ENCODE measurements at regions not wholly inside any gene's neighbourhood (a gene's known extent, or its start where the extent isn't known, plus 50 kb on each side); places are given as distances from the start of the nearest gene placed in this dataset.
"Not testable (repeated sequence)": the region's sequence is repeated elsewhere in the genome, so short reads cannot be mapped to it uniquely, and the experiment has no call there.

GRCh38 chr2:220743203-220743602, 828.9 kb downstream of the EPHA4 start:
- no peak overlapping the region for H3K4me2 ChIP-seq
- H3K27ac ChIP-seq: no peak overlapping the region
- TF ChIP-seq Cebpa-rat (IDR thresholded peaks at IDR 0.05): no peak
- no peaks in the 10 kb centered on the region for H3K36me3 ChIP-seq
- H3K27me3 ChIP-seq: no peaks in the 10 kb centered on the region
- no peaks in the 10 kb centered on the region for H3K9me3 ChIP-seq
- H3K4me1 ChIP-seq: no peaks in the 10 kb centered on the region
- no peak overlapping the region for H3K4me3 ChIP-seq
- no peak overlapping the region for H3K9ac ChIP-seq
- no peaks in the 10 kb centered on the region for H4K20me1 ChIP-seq

DNA sequence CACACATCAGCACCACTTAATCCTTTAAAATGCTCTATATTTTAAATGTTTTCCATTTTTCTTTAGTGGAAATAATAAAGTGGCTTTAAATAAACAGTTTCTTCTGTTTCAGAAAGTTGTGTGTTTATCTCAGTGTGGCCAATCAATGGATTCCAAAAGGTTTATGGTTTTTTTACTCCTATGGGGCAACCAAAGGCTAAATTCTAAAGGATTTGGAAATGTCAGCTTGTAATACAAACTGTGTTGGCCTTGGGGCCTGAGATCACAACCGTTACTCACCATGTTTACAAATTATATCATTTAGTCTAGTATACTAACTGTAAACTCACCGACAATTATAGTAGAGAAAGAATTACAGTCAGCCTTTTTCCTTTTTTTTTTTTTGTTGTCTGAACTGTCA, 827.2 kb downstream of the EPHA4 start:
- Histone ChIP-seq H4K20me1 (no peaks in the 10 kb centered on the region), H3K4me3 (no peak overlapping the region), H3K4me1 (no peaks in the 10 kb centered on the region), H3K9me3 (no peaks in the 10 kb centered on the region), H3K27me3 (no peaks in the 10 kb centered on the region), H3K27ac (no peak overlapping the region), H3K4me2 (no peak overlapping the region), H3K36me3 (no peaks in the 10 kb centered on the region), H3K9ac (no peak overlapping the region)
- TF ChIP-seq Cebpa-rat (IDR thresholded peaks at IDR 0.05): no peak

GRCh38 chr2:220745682-220746081, 826.4 kb downstream of the EPHA4 start:
- no peak for TF ChIP-seq Cebpa-rat (IDR thresholded peaks at IDR 0.05)
- H3K27ac ChIP-seq: no peak overlapping the region

GRCh38 chr2:220747736-220748135, 824.4 kb downstream of the EPHA4 start:
- no peak for TF ChIP-seq Cebpa-rat (IDR thresholded peaks at IDR 0.05)
- no peak overlapping the region for H3K27ac ChIP-seq
- no peaks in the 10 kb centered on the region for H3K27me3 ChIP-seq
- no peaks in the 10 kb centered on the region for H3K4me1 ChIP-seq
- no peaks in the 10 kb centered on the region for H3K36me3 ChIP-seq
- no peaks in the 10 kb centered on the region for H4K20me1 ChIP-seq
- no peak overlapping the region for H3K4me3 ChIP-seq
- no peak overlapping the region for H3K4me2 ChIP-seq
- no peaks in the 10 kb centered on the region for H3K9me3 ChIP-seq
- H3K9ac ChIP-seq: no peak overlapping the region

More at GRCh38 chr2:220745682-220746081, 826.4 kb downstream of the EPHA4 start:
- Histone ChIP-seq H3K36me3 (no peaks in the 10 kb centered on the region), H4K20me1 (no peaks in the 10 kb centered on the region), H3K9me3 (no peaks in the 10 kb centered on the region), H3K4me2 (no peak overlapping the region), H3K4me3 (no peak overlapping the region), H3K9ac (no peak overlapping the region), H3K27me3 (no peaks in the 10 kb centered on the region), H3K4me1 (no peaks in the 10 kb centered on the region)

DNA sequence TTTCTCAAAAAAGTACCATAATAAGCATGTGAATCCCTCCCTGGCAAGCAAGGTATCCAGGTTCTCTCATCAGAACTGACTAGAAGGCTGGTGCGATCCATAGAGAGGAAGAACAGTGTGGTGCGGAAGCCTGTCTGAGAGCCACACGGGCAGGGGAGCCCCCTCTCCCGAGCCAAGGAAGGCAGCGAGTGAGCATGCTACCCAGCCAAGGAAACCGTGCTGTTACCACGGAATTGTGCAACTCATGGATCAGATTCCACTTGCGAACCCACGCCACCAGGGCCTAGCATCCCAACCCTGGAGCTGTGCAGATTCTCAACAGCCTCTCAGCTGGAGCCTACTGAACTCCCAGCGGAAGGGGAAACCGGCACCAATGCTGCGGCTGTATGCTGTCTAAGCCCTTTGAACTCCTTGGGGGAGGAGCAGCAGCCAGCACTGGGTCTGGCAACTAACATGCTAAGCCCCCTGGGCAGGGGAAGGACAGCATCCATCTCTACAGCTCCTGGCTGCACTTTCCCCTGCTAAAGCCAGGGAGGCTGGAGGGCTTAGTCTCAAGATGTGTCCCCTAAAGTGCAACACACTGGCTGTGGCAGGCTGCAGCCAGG, 823.1 kb downstream of the EPHA4 start:
- Histone ChIP-seq H3K36me3 (no peaks in the 10 kb centered on the region), H4K20me1 (no peaks in the 10 kb centered on the region), H3K27ac (no peak overlapping the region), H3K4me2 (no peak overlapping the region), H3K9me3 (no peaks in the 10 kb centered on the region), H3K4me3 (no peak overlapping the region), H3K9ac (no peak overlapping the region), H3K27me3 (no peaks in the 10 kb centered on the region), H3K4me1 (no peaks in the 10 kb centered on the region)
- no peak for TF ChIP-seq Cebpa-rat (IDR thresholded peaks at IDR 0.05)

GRCh38 chr2:220753486-220753885, 818.6 kb downstream of the EPHA4 start:
- H3K4me2 ChIP-seq: no peak overlapping the region
- H3K9me3 ChIP-seq: no peaks in the 10 kb centered on the region
- no peaks in the 10 kb centered on the region for H3K36me3 ChIP-seq
- no peaks in the 10 kb centered on the region for H3K4me1 ChIP-seq
- H3K9ac ChIP-seq: no peak overlapping the region
- no peak overlapping the region for H3K27ac ChIP-seq
- no peak for TF ChIP-seq Cebpa-rat (IDR thresholded peaks at IDR 0.05)
- H3K4me3 ChIP-seq: no peak overlapping the region
- H3K27me3 ChIP-seq: no peaks in the 10 kb centered on the region
- no peaks in the 10 kb centered on the region for H4K20me1 ChIP-seq

- TF ChIP-seq Cebpa-rat (IDR thresholded peaks at IDR 0.05): no peak
- no peak overlapping the region for H3K9ac ChIP-seq
- H3K4me1 ChIP-seq: no peaks in the 10 kb centered on the region
- H3K27ac ChIP-seq: no peak overlapping the region
- no peaks in the 10 kb centered on the region for H4K20me1 ChIP-seq
- H3K4me2 ChIP-seq: no peak overlapping the region
- H3K36me3 ChIP-seq: no peaks in the 10 kb centered on the region
- no peaks in the 10 kb centered on the region for H3K27me3 ChIP-seq
- no peaks in the 10 kb centered on the region for H3K9me3 ChIP-seq
- H3K4me3 ChIP-seq: no peak overlapping the region
Measured at GRCh38 chr2:220756653-220757052, 815.5 kb downstream of the EPHA4 start.

DNA sequence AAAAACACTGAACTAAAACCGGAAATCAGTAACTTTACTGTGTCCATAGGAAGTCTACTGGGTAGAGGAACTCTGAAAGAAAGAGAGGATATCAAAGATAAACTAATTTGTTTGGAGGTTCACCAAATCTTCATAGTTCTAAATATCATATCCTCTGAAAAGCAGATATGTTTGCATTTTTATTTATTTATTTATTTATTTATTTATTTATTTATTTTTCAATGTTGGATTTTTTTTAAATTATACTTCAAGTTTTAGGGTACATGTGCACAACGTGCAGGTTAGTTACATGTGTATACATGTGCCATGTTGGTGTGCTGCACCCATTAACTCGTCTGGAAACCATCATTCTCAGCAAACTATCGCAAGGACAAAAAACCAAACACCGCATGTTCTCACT, 813.7 kb downstream of the EPHA4 start:
- not testable (repeated sequence) for H4K20me1 ChIP-seq, H3K4me2 ChIP-seq, H3K27ac ChIP-seq, H3K9ac ChIP-seq, H3K36me3 ChIP-seq, H3K4me3 ChIP-seq, H3K4me1 ChIP-seq, H3K27me3 ChIP-seq, H3K9me3 ChIP-seq

- no peak overlapping the region for H3K4me2 ChIP-seq
- no peak for TF ChIP-seq Cebpa-rat (IDR thresholded peaks at IDR 0.05)
- H3K4me3 ChIP-seq: no peak overlapping the region
- H3K9ac ChIP-seq: no peak overlapping the region
- H3K9me3 ChIP-seq: no peaks in the 10 kb centered on the region
- H3K27me3 ChIP-seq: no peaks in the 10 kb centered on the region
- no peaks in the 10 kb centered on the region for H4K20me1 ChIP-seq
- H3K4me1 ChIP-seq: no peaks in the 10 kb centered on the region
- no peak overlapping the region for H3K27ac ChIP-seq
- no peaks in the 10 kb centered on the region for H3K36me3 ChIP-seq
Measured at GRCh38 chr2:220764171-220764570, 807.9 kb downstream of the EPHA4 start.

DNA sequence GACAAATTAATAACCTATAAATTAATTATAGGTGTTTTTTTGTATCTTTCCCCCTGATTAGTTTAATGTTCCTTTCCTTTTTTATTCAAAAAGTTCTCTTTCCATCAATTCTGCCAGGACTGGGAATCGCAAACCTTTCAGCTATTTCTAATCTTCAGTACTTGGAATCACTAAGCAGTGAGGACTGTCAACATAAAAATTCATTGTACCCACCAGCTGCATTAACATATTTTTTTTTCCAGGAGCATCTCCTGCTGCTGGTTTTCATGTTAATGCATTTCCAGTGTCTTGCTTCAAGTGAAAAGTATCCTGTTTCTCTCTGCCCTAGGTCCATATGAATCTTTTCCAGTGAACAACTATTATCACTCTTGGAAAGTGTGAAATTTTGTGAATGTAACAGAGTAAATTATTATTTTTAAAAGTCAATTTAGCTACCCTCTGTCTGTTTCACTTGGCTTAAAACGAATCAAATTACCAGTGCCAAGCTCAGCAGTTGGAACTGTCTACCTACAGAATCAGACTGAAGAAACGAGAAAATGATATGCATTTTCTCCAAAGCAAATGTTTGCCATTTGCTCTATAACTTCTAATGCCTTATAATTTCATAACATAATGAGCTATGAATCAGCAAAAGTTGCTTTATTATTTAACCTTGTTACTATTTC, 804.4 kb downstream of the EPHA4 start:
- no peaks in the 10 kb centered on the region for H3K9me3 ChIP-seq
- no peaks in the 10 kb centered on the region for H4K20me1 ChIP-seq
- no peak overlapping the region for H3K9ac ChIP-seq
- H3K27me3 ChIP-seq: no peaks in the 10 kb centered on the region
- no peak for TF ChIP-seq Cebpa-rat (IDR thresholded peaks at IDR 0.05)
- H3K4me3 ChIP-seq: no peak overlapping the region
- no peak overlapping the region for H3K4me2 ChIP-seq
- H3K27ac ChIP-seq: no peak overlapping the region
- H3K36me3 ChIP-seq: no peaks in the 10 kb centered on the region
- H3K4me1 ChIP-seq: no peaks in the 10 kb centered on the region
